ENCODE measurements at regions not wholly inside any gene's neighbourhood (a gene's known extent, or its start where the extent isn't known, plus 50 kb on each side); places are given as distances from the start of the nearest gene placed in this dataset.

GRCh38 chrX:8971116-8971515, 62.8 kb downstream of the FAM9B start:
- no peak for DNase-seq

GRCh38 chrX:8969378-8969777, 64.5 kb downstream of the FAM9B start:
- DNase-seq, result no peak

DNA sequence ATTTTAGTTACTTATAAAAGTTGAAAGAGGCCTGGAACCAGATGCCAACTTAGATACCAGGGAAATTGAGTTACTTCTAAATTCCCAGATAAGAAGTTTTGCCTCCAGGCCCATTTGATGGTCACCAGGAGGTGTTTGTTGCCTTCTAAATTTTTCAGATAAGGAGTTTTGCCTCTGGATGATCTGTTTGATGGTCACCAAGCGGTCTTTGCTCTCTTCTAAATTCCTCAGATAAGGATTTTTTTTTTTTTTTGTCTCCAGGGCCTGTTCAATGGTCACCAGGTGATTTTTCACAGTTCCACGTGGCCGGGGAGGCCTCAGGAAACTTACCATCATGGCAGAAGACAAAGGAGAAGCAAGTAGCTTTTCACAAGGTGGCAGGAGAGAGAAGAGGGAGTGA, 66.5 kb downstream of the FAM9B start:
- DNase-seq, result no peak

DNA sequence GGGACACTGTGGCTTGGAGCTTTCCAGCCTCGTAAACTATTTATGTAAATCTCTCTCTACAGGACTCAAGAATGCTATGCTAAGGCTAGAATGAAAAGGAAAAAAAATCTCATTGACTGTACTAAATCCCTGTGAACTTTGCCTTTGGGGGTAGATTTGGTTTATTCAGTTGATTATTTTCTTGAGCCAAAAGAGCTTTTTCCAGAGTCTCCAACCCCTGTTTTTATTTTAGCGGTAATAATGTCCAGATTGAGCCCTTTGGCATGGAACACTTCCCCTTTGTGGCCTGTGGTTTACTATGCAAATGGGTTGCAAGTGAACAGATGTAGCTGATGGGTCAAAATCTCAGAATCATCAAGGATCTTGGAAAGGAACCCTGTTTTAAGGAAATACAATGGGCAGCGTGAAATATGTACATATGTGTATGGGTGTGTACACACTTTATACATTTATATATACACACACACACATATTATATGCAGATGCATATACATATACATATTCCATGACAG, 72.9 kb downstream of the FAM9B start:
- no peak for DNase-seq

DNA sequence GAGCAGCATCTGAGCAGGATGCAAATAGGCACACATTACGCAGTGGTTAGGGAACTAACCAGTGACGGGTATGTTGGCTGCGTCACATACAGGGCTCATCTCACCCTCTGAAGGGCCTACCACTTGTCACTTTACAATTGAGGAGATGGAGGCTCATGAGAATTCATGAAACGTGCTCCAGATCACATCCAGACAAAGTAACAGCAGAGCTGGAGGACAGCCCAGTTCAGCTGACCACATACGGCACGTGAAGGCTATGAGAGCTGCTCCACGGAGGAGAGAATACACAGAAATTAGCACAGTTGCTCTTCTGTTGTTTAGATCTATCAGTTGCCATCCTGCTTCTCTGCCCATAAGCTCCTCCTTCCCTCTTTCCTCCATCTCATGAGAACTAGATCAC, 78.4 kb downstream of the FAM9B start:
- DNase-seq, result no peak

DNA sequence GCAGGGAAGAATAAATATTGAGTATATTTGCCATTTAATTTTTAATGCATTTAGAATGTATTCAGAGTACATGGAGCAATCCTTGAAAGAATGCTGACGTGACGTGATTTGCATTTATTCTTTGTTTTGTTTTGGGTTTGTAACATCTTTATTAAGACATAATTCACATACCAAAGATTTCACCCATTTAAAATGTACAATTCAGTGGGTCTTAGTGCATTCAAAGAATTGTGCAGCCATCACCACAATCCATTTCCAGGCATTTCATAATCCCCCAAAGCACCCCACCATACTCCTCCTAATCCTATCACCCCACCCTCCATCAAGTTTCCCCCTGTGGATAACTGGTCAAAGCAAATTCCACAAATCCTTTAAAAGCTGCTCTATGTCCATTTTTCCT, 87.4 kb downstream of the FAM9B start:
- DNase-seq, result no peak

- peak; percentile 18 for DNase-seq
Observed at GRCh38 chrX:8939322-8939721, 94.6 kb downstream of the FAM9B start.

DNA sequence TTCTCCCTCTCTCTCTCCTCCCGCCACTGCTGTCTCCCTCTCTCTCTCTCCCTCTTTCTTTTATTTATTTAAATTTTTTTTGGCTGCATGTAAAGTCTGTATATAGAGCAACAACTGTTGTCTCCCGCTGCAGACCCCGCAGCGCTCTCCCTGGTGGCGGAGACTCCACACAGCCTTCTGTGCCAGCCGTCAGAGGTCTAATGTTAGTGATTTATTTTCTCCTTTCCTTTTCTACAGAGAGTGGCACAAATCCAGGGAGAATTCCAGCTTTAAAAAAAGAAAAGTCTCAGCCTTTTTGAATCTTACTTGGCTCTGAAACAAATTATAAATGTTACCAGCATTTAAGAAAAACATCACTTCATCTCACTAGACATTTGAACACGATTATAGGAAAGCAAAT, 106.2 kb downstream of the FAM9B start:
- no peak for DNase-seq

GRCh38 chrX:8927066-8927635, 106.8 kb downstream of the FAM9B start:
- DNase-seq, result no peak

GRCh38 chrX:8921615-8922014, 112.3 kb downstream of the FAM9B start:
- DNase-seq, result no peak

- no peak for DNase-seq
Observed at GRCh38 chrX:8919801-8920200, 114.1 kb downstream of the FAM9B start.

GRCh38 chrX:8916697-8917096, 115.5 kb upstream of the FAM9A start:
- no peak for DNase-seq

DNA sequence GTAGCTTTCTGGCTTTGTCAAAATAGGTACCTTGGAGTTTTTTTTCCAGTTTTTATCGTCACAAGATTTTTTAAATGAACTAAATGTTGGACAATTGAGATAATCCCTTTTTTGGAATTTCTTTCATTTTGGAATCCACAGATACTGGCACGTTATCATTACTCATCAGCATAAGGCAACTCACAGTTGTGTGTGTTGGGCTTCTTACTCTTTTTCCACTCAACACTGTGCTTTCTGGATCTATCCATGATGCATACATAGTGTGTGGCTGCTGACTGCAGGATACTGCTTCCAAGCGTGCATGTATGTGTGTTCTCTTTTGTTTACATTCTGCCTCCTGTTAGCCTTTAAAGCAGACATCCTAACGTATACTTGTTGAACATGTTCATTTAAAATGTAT, 113.5 kb upstream of the FAM9A start:
- no peak for DNase-seq

DNA sequence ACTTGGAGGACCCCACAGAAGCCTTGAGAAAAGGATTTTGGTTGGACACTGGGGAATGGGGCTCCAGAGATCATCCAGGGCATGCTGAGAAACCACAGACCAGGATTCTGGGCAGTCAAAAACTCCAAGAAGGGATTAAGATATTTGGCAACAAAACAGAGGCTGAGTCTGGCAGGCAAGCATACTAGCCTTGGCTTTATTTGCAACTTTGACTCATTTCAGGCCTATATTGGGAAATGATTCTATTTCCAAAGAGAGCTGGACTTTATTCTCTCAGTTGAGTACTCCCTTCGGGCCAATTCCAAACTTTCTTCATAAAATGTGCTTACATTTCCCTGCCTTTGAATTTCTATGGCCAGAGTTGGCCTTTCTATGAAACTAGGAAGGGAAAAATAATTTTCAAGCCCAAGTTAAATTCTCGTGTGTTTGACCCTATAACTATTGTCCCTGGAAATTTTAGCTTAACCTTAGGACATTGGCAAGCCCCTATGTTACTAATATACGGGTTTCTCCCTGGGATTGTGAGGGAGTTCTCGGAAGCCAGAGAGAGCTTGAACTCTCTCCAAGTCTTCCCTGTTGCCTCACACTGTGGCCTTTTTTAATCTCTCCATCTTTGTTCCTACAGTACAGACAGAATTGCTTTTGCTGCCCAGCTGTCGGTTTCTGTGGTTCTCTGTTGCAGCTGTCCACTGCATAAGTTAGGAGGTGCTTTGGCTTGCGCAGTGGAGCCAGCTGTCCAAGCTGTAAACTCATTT, 112.6 kb upstream of the FAM9A start:
- DNase-seq, result no peak

DNA sequence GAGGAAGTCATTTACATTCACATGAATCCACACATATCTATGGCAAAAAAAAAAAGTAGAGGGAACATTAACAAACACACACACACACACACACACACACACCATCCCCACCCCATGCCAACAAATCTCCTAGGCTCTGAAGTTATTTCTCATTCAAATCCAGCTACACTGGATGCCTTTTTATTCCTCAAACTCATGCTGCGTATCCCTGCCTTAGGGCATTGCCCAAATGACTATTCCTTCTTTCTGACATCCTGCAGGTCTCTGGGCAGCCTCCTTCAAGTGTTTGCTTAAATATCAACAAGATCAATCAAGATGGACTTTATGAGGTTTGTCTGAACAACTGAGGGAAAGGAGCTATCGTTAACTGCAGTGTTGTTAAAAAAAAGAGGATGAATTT, 106.5 kb upstream of the FAM9A start:
- no peak for DNase-seq

DNA sequence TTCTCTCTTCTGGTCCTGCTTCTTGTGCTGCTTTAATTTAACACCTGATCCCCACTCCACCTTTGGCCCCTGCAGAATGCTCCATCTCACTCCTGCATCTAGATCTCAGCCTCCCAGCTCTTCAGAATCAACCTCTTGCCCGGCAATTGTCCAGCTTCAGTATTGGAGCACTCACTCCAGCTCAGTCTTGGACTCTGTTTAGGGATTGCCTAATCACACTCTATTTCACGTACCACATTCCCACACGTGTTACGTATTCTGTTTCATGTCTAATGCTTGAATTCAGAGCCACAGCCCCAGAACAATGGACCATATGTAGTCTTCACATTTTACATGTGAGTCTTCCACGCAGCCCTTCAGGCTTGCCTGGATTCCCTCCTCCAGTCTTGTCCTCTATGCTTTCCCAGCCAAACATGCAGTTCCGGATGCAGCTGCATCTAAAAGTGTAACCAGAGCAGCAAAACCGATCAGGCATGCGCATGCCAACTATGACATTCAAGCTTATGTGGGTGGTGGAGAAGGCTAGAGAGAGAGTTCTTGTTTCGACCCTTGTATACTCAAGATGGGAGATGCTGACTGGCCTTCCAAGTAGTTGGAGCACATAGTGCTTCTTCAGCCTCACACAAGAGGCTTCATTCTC, 105.2 kb upstream of the FAM9A start:
- no peak for DNase-seq

DNA sequence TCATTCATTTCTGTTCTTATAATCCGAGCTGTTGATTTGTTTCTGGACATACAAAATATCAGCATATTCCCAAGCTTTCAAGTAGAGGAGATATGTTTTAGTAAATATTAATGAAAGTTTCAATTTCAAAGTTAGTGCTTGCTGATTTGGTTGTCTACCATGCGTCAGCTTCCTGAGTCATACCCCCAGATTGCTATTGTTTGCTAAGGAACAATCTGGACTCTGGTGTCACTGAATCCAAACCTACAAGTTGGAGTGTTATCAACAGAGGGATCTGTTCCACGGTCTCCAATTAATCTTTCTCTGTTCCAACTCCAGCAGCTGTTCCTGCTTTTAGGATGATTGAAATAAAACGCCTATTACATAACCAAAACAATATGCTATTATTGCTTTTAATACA, 96.1 kb upstream of the FAM9A start:
- DNase-seq, result no peak

DNA sequence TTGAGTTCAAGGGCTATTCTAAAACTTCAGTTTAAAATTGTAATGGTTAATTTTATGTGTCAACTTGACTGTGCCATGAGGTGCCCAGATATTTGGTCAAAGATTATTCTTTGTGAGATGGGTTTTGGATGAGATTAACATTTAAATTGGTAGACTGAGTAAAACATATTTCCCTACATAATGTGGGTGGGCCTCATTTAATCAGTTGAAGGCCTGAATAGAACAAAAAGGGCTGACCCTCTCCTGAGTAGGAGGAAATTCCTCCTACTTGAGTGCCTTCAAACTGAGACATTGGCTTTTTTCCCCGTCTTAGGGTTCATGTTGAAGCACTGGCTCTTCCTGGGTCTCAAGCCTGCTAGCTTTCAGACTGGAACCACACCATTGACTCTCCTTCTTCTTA, 89.6 kb upstream of the FAM9A start:
- DNase-seq, result no peak

DNA sequence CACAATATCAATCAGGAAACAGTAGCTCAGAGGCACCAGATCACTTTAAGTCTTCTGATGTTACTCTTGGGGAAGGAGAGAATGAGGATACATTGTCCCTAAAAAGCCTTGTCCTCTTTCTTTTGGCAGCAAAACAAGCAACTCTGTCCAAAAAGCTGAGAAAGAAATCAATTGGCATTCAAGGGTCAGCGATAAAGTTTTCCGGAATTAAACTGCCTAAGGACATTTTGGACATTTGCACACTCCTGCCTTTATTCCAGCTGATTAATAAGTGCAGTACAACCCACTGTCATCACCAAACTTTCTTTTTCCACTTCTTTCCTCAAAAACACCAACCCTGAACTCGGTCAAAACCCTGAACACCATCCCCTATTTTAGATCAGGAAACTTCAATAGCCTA, 85.8 kb upstream of the FAM9A start:
- no peak for DNase-seq

GRCh38 chrX:8879750-8880149, 78.6 kb upstream of the FAM9A start:
- DNase-seq, result no peak

DNA sequence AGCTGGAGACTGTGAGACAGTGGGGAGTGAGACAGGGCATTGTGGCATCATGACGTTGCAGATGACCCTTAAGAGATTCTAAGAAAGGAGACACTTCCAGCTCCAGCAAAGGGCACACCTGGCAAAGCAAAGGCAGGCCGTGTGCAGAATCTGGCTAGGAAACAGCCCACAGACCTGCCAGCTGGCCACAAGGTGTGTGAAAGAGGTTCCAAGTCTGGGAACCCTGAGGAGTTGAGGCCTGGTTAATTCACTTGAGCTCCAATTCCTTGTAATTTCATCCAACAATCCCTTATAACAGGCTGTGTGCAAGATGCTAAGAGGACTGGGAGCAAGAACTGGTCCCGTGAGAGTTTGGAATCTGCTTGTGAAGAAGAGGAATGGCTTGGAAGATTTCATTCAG, 72.8 kb upstream of the FAM9A start:
- no peak for DNase-seq

- DNase-seq, result no peak
Observed at GRCh38 chrX:8873102-8873501, 71.9 kb upstream of the FAM9A start.

DNA sequence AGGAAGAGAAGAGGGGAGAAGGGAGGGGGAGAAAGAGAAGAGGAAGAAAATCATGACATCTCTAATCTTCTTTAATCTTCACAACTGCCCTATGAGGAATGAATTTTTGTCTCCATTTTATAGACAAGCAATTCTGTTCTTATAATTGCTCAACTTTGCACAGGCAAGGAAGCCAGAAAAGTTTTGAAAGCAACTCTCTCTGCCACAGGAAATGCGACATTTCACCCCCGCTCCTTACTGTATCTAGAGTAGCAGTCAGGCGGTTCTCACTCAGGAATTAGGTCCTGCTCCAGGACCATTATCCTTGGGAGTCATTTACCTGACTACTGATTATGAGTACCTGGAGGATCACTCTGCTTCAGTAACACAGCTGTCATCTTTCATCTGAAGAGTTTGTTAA, 69.2 kb upstream of the FAM9A start:
- DNase-seq, result no peak

DNA sequence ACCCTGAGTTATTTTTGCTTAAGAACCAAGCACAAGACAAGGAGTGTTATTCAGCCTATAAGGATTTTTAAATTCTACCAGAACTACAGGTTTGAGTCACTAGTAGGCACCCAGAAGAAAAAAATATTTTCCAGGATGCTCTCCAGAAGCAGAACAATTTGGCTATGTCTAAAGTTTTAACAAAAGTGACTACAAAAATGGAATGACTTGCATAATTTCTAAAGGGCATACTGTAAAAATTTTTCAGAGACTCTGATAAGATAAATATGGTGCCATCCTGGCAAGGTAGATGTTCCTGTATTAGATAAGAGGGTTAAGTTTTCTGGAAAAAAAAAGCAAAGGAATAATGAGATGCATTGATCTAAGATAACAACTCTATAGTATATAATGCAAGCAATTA, 68.6 kb upstream of the FAM9A start:
- DNase-seq, result no peak

DNA sequence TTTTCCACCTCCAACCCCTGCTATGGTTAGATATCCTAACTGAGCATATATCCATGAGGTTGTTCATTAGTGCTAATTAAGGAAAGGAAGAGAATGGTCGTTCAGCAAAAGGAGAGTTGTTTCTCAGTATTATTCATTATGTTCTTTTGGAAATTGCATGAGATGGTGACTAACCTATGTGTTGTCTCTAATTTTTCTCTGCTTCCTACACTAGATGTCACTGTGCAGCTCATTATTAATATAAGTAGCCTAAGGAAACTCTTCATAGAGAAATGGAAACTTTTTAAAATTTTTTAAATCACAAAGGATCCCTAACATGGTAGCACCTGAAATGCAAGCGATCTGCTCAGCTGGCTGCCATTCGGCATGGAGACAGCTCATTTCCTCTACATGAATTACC, 67.7 kb upstream of the FAM9A start:
- DNase-seq, result no peak
